Tibial nerve (tissue), 4 donors: ENCODE measurements at regions not wholly inside any gene's neighbourhood (a gene's known extent, or its start where the extent isn't known, plus 50 kb on each side); places are given as distances from the start of the nearest gene placed in this dataset.

Experiments used
- EP300 ChIP-seq, 2 donors: sonication (generic); formaldehyde crosslinking; IDR thresholded peaks; one replicate each; pipeline ENCODE4 v1.6.1; 2017; ENCODE audit warnings: antibody characterized with exemption in 2 of 2, mild to moderate bottlenecking in 1 of 2
- POLR2A ChIP-seq, 2 donors: fragments of 450-650 bp; IDR thresholded peaks; one replicate each; pipeline ENCODE4 v1.6.1; 2017; ENCODE audit warnings: antibody characterized with exemption in 2 of 2, mild to moderate bottlenecking in 2 of 2, moderate library complexity in 2 of 2
- TF ChIP-seq, protein P1 (sequence below), 5 experiments: fragments of 200-600 bp in 3 of 5; fragments of 450-650 bp in 2 of 5; sonication (generic) in 3 of 5; IDR thresholded peaks; one replicate each; pipeline ENCODE4 v1.5.1; 2016 to 2019; ENCODE audit warnings: antibody characterized with exemption in 5 of 5, mild to moderate bottlenecking in 3 of 5, moderate library complexity in 2 of 5

DNA sequence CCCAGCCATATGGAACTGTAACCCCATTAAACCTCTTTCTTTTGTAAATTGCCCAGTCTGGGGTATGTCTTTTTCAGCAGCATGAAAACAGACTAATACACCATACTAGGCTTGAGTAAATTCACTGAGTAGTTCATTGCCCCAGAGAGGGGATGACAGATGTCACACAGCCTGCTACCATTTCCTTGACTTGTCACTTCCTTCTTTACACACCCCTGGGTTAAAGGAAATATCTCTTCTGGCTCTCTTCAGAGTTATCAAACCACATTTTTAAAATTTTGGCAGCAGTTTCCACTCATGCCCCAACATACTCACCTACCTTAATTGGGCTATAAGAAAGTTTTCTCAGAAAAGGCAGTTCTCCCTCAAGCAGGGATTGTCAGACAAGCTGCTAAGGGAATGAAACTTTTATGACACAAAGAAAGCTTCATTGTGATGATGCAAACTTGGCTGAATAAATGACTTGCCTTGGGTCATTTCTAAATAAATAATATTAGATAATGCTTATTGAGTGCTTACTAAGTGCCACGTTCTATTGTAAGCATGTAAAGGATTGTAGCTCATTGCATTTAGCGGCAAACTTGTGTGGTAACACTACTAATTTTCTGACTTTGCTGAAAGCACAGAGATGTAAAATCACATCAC, 68.0 kb upstream of the RBMS3 start:
- TF ChIP-seq, protein P1, sequence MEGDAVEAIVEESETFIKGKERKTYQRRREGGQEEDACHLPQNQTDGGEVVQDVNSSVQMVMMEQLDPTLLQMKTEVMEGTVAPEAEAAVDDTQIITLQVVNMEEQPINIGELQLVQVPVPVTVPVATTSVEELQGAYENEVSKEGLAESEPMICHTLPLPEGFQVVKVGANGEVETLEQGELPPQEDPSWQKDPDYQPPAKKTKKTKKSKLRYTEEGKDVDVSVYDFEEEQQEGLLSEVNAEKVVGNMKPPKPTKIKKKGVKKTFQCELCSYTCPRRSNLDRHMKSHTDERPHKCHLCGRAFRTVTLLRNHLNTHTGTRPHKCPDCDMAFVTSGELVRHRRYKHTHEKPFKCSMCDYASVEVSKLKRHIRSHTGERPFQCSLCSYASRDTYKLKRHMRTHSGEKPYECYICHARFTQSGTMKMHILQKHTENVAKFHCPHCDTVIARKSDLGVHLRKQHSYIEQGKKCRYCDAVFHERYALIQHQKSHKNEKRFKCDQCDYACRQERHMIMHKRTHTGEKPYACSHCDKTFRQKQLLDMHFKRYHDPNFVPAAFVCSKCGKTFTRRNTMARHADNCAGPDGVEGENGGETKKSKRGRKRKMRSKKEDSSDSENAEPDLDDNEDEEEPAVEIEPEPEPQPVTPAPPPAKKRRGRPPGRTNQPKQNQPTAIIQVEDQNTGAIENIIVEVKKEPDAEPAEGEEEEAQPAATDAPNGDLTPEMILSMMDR (IDR thresholded peaks at IDR 0.05): no peak
- no peak for TF ChIP-seq POLR2A (IDR thresholded peaks at IDR 0.05)
- no peak for TF ChIP-seq EP300 (IDR thresholded peaks at IDR 0.05)
